A172 (cell line): ENCODE measurements at regions not wholly inside any gene's neighbourhood (a gene's known extent, or its start where the extent isn't known, plus 50 kb on each side); places are given as distances from the start of the nearest gene placed in this dataset.

ENCODE experiments used
- DNase-seq: peaks from one replicate; pipeline ENCODE4 v3.0.0-alpha.2; 2015; ENCODE audit warnings: low spot score

GRCh38 chr1:87999852-88000251 lies 671.2 kb downstream of the LMO4 start:
- DNase-seq = no peak

GRCh38 chr1:88001460-88001859 lies 672.8 kb downstream of the LMO4 start:
- peak; percentile 19 for DNase-seq

- DNase-seq = no peak
Observed at GRCh38 chr1:88003255-88003654, 674.6 kb downstream of the LMO4 start.

GRCh38 chr1:88009916-88010315 lies 674.2 kb upstream of the PKN2 start:
- DNase-seq = no peak

GRCh38 chr1:88013485-88013884 lies 670.6 kb upstream of the PKN2 start:
- DNase-seq = no peak

- no peak for DNase-seq
Observed at GRCh38 chr1:88014131-88014530, 669.9 kb upstream of the PKN2 start.

GRCh38 chr1:88016947-88017346 lies 667.1 kb upstream of the PKN2 start:
- no peak for DNase-seq

GRCh38 chr1:88021529-88021928 lies 662.5 kb upstream of the PKN2 start:
- DNase-seq = no peak

- DNase-seq = no peak
Observed at GRCh38 chr1:88022516-88022915, 661.6 kb upstream of the PKN2 start.

GRCh38 chr1:88029142-88029541 lies 654.9 kb upstream of the PKN2 start:
- DNase-seq = no peak

GRCh38 chr1:88029899-88030298 lies 654.2 kb upstream of the PKN2 start:
- no peak for DNase-seq

GRCh38 chr1:88035578-88035977 lies 648.5 kb upstream of the PKN2 start:
- DNase-seq = no peak

GRCh38 chr1:88036345-88037014 lies 647.6 kb upstream of the PKN2 start:
- DNase-seq = no peak

GRCh38 chr1:88039240-88039639 lies 644.8 kb upstream of the PKN2 start:
- DNase-seq = no peak

- DNase-seq = no peak
Observed at GRCh38 chr1:88043834-88044233, 640.2 kb upstream of the PKN2 start.

- DNase-seq = no peak
Observed at GRCh38 chr1:88052167-88052566, 631.9 kb upstream of the PKN2 start.

- DNase-seq = no peak
Observed at GRCh38 chr1:88053065-88053464, 631.0 kb upstream of the PKN2 start.

GRCh38 chr1:88056881-88057280 lies 627.2 kb upstream of the PKN2 start:
- no peak for DNase-seq

GRCh38 chr1:88058205-88058604 lies 625.9 kb upstream of the PKN2 start:
- no peak for DNase-seq

GRCh38 chr1:88060112-88060673 lies 623.9 kb upstream of the PKN2 start:
- no peak for DNase-seq

GRCh38 chr1:88060750-88061491 lies 623.2 kb upstream of the PKN2 start:
- no peak for DNase-seq

- DNase-seq = peak; percentile 54
Observed at GRCh38 chr1:88061492-88062177, 622.4 kb upstream of the PKN2 start.
